ENCODE measurements at regions not wholly inside any gene's neighbourhood (a gene's known extent, or its start where the extent isn't known, plus 50 kb on each side); places are given as distances from the start of the nearest gene placed in this dataset.

GRCh38 chr3:127038466-127038865 lies 55.6 kb downstream of the PLXNA1 start:
- Histone ChIP-seq H3K4me3 (replicated peaks in 1 of 4; ENCODE audit: control extremely low read depth in 1 of 4, insufficient read depth in 1 of 4, low read depth in 3 of 4, low read length in 4 of 4) (no peak overlapping the region), H3K4me2 (ENCODE audit: extremely low read depth, insufficient read depth, low read length) (no peak overlapping the region), H3K9ac (ENCODE audit: insufficient read depth, low read length) (no peak overlapping the region), H3K9me3 (ENCODE audit: control insufficient read depth, insufficient read depth, low read depth, low read length) (no peaks in the 10 kb centered on the region), H3K27me3 (ENCODE audit: control insufficient read depth, insufficient read depth, low read length) (no peaks in the 10 kb centered on the region), H3K36me3 (ENCODE audit: control insufficient read depth, insufficient read depth, low read length) (peaks cover 4% of the 10 kb centered on the region), H3K79me2 (ENCODE audit: control insufficient read depth, insufficient read depth, low read length) (no peaks in the 10 kb centered on the region), H3K27ac (ENCODE audit: insufficient read depth, low read length) (no peak overlapping the region), H4K20me1 (ENCODE audit: control insufficient read depth, extremely low read depth, insufficient read depth, low read length) (no peaks in the 10 kb centered on the region), H3K4me1 (ENCODE audit: control insufficient read depth, extremely low read depth, insufficient read depth, low read length) (peaks cover 4% of the 10 kb centered on the region), H2AFZ (ENCODE audit: low read length) (no peak overlapping the region)
- TF ChIP-seq, protein P1, sequence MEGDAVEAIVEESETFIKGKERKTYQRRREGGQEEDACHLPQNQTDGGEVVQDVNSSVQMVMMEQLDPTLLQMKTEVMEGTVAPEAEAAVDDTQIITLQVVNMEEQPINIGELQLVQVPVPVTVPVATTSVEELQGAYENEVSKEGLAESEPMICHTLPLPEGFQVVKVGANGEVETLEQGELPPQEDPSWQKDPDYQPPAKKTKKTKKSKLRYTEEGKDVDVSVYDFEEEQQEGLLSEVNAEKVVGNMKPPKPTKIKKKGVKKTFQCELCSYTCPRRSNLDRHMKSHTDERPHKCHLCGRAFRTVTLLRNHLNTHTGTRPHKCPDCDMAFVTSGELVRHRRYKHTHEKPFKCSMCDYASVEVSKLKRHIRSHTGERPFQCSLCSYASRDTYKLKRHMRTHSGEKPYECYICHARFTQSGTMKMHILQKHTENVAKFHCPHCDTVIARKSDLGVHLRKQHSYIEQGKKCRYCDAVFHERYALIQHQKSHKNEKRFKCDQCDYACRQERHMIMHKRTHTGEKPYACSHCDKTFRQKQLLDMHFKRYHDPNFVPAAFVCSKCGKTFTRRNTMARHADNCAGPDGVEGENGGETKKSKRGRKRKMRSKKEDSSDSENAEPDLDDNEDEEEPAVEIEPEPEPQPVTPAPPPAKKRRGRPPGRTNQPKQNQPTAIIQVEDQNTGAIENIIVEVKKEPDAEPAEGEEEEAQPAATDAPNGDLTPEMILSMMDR (conservative IDR thresholded peaks at IDR 0.05 in 1 of 2, IDR thresholded peaks at IDR 0.05 in 1 of 2; ENCODE audit: low read depth in 1 of 2, low read length in 2 of 2) = no peak
- TF ChIP-seq EZH2 (IDR thresholded peaks at IDR 0.05; ENCODE audit: low read length, missing control alignments) = no peak
- no peak for DNase-seq (ENCODE audit: low read depth in 2 of 2)

DNA sequence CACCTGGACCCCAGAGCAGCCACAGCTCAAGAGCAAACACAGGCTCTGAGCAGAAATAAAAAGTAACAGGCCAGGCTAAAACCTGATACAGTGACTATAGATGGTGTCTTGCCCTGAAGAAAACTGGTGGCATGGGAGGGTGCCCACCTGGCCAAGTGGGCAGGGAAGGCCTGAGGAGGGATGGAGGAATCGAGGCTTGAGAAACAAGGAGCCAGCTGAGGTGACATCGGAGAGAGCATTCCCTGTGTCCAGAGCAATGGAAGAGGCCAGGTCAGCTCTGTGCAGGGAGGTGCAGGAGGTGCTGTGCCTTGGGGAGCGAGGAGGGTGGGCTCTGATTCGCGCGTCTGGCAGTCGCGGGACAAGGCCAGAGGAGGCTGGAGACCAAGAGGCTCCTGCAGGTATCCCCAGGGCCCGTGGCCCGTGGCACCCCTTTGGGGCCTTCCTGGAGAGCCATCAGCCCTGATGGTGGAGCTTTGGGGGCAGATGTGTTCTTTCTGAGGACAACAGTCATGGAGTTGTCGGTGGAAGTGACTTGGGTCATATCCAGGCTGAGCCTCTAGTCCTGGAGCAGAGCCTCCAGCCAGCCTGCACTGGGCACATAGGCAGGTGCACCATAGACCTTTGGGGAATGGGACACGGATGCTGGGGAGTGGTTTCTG lies 56.1 kb downstream of the PLXNA1 start:
- H3K79me2 ChIP-seq (ENCODE audit: control insufficient read depth, insufficient read depth, low read length) = no peaks in the 10 kb centered on the region
- H3K4me3 ChIP-seq (replicated peaks in 1 of 4; ENCODE audit: control extremely low read depth in 1 of 4, insufficient read depth in 1 of 4, low read depth in 3 of 4, low read length in 4 of 4) = no peak overlapping the region
- H3K9ac ChIP-seq (ENCODE audit: insufficient read depth, low read length) = no peak overlapping the region
- H2AFZ ChIP-seq (ENCODE audit: low read length) = no peak overlapping the region
- H3K27ac ChIP-seq (ENCODE audit: insufficient read depth, low read length) = no peak overlapping the region
- H3K4me2 ChIP-seq (ENCODE audit: extremely low read depth, insufficient read depth, low read length) = no peak overlapping the region
- peaks cover 4% of the 10 kb centered on the region for H3K4me1 ChIP-seq (ENCODE audit: control insufficient read depth, extremely low read depth, insufficient read depth, low read length)
- TF ChIP-seq, protein P1 (conservative IDR thresholded peaks at IDR 0.05 in 1 of 2, IDR thresholded peaks at IDR 0.05 in 1 of 2; ENCODE audit: low read depth in 1 of 2, low read length in 2 of 2) = no peak
- no peak for TF ChIP-seq EZH2 (IDR thresholded peaks at IDR 0.05; ENCODE audit: low read length, missing control alignments)
- no peaks in the 10 kb centered on the region for H3K36me3 ChIP-seq (ENCODE audit: control insufficient read depth, insufficient read depth, low read length)
- no peak for DNase-seq (ENCODE audit: low read depth in 2 of 2)
- H3K9me3 ChIP-seq (ENCODE audit: control insufficient read depth, insufficient read depth, low read depth, low read length) = no peaks in the 10 kb centered on the region
- H4K20me1 ChIP-seq (ENCODE audit: control insufficient read depth, extremely low read depth, insufficient read depth, low read length) = no peaks in the 10 kb centered on the region
- H3K27me3 ChIP-seq (ENCODE audit: control insufficient read depth, insufficient read depth, low read length) = no peaks in the 10 kb centered on the region

DNA sequence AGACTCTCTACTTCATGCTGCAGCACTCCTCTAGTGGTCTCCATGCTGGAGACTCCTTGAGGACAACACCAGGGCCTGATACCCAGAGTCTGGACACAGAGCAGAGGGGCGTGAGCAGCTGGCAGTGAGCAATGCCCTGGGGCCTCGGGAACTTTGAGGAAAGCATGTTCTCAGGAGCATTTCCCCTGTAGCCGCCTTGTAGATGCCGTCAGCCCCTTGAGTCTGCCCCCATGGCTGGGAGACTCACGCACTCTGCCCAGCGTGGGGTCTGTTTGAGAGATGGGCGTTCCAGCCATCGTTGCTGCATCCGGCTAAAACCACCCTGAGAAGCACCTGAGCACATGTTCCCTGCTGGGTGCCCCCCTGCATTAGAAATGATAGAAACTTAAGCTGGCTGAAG lies 56.8 kb downstream of the PLXNA1 start:
- no peak overlapping the region for H3K27ac ChIP-seq (ENCODE audit: insufficient read depth, low read length)
- H4K20me1 ChIP-seq (ENCODE audit: control insufficient read depth, extremely low read depth, insufficient read depth, low read length) = no peaks in the 10 kb centered on the region
- H3K9me3 ChIP-seq (ENCODE audit: control insufficient read depth, insufficient read depth, low read depth, low read length) = no peaks in the 10 kb centered on the region
- TF ChIP-seq, protein P1 (conservative IDR thresholded peaks at IDR 0.05 in 1 of 2, IDR thresholded peaks at IDR 0.05 in 1 of 2; ENCODE audit: low read depth in 1 of 2, low read length in 2 of 2) = no peak
- no peak for TF ChIP-seq EZH2 (IDR thresholded peaks at IDR 0.05; ENCODE audit: low read length, missing control alignments)
- H2AFZ ChIP-seq (ENCODE audit: low read length) = no peak overlapping the region
- no peaks in the 10 kb centered on the region for H3K79me2 ChIP-seq (ENCODE audit: control insufficient read depth, insufficient read depth, low read length)
- no peaks in the 10 kb centered on the region for H3K36me3 ChIP-seq (ENCODE audit: control insufficient read depth, insufficient read depth, low read length)
- H3K27me3 ChIP-seq (ENCODE audit: control insufficient read depth, insufficient read depth, low read length) = no peaks in the 10 kb centered on the region
- DNase-seq (ENCODE audit: low read depth in 2 of 2) = no peak
- peaks cover 4% of the 10 kb centered on the region for H3K4me1 ChIP-seq (ENCODE audit: control insufficient read depth, extremely low read depth, insufficient read depth, low read length)
- no peak overlapping the region for H3K4me2 ChIP-seq (ENCODE audit: extremely low read depth, insufficient read depth, low read length)
- no peak overlapping the region for H3K9ac ChIP-seq (ENCODE audit: insufficient read depth, low read length)
- no peak overlapping the region for H3K4me3 ChIP-seq (replicated peaks in 1 of 4; ENCODE audit: control extremely low read depth in 1 of 4, insufficient read depth in 1 of 4, low read depth in 3 of 4, low read length in 4 of 4)

Data from fibroblast of lung (primary cell).